Left lung (tissue), 4 donors: ENCODE measurements at regions not wholly inside any gene's neighbourhood (a gene's known extent, or its start where the extent isn't known, plus 50 kb on each side); places are given as distances from the start of the nearest gene placed in this dataset.

ENCODE experiments used
- ATAC-seq: fragments of 200-7000 bp; cut with Tn5 transposase; one replicate; pipeline ENCODE4 v1.9.1; 2020; ENCODE audit warnings: moderate library complexity
- DNase-seq, 4 donors: peaks; one replicate each; pipeline ENCODE4 v3.0.0-alpha.2; 2013 to 2020
- H3K27ac ChIP-seq, 2 donors: fragments of 200-600 bp; sonication (generic) in 1 of 2; one replicate each; pipeline versions ENCODE4 v1.5.0 to v1.8.0; 2020 to 2021
- H3K27me3 ChIP-seq, 2 donors: fragments of 200-600 bp; sonication (generic) in 1 of 2; one replicate each; pipeline versions ENCODE4 v1.5.0 to v1.8.0; 2020 to 2021
- H3K36me3 ChIP-seq, 2 donors: fragments of 200-600 bp; sonication (generic) in 1 of 2; one replicate each; pipeline versions ENCODE4 v1.5.0 to v1.8.0; 2020 to 2021
- H3K4me1 ChIP-seq, 2 donors: fragments of 200-600 bp; one replicate each; pipeline ENCODE4 v1.8.0; 2021
- H3K4me3 ChIP-seq, 2 donors: fragments of 200-600 bp; sonication (generic) in 1 of 2; one replicate each; pipeline versions ENCODE4 v1.5.0 to v1.8.0; 2020 to 2021; ENCODE audit warnings: mild to moderate bottlenecking in 1 of 2
- H3K9me3 ChIP-seq, 2 donors: fragments of 200-600 bp; sonication (generic) in 1 of 2; one replicate each; pipeline versions ENCODE4 v1.5.0 to v1.8.0; 2020 to 2021
- intact Hi-C, 2 donors: fragments of 100-400 bp; cut with DNase I; formaldehyde crosslinking; loops; one replicate each; pipeline versions ENCODE4 v1.11.2 to v1.14.2; 2022
- TF ChIP-seq, protein P1 (sequence below), 2 donors: fragments of 200-600 bp; sonication (generic) in 1 of 2; IDR thresholded peaks; one replicate each; pipeline versions ENCODE4 v1.5.0 to v1.8.0; 2021; ENCODE audit warnings: antibody characterized with exemption in 2 of 2
- donor health status: DM: no; HTN: yes; CAD: no.
- donor health status: DM: no; HTN: no; CAD: no.

DNA sequence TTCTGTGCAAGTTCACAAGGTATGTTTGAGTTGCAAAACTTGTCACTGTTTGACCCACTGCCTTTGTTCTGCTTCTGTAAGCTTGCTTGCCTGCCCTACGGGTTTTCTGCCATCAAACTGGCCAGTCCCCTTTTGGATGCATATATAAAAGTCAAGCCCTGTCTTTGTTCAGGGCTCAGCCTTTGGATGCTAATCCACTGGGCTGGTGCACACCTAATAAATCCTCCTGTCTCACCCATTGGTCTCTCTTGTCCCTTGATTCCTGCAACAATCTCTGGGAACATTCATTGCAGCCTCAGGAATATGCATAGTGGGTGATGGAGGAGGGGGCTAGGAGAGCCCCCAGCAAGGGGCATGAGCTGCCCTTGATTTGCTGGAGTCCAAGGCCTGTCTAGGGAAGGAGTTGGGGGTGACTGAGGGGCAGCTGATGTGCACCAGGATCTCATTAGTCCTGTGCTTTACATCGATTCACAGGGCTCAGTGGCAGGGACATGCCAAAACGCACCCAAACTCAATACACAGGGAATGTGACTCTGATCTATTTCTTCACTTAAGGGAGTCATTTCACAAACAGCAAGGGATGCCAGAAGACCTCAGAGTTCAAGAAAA lies 225.4 kb upstream of the NLRP1 start:
- no peaks in the 10 kb centered on the region for H3K4me1 ChIP-seq
- peaks cover 0 to 17% of the 10 kb centered on the region in 2 donors for H3K27me3 ChIP-seq
- intact Hi-C loops = no loop called here
- H3K9me3 ChIP-seq = peaks cover 0 to 44% of the 10 kb centered on the region in 2 donors
- no peaks in the 10 kb centered on the region for H3K36me3 ChIP-seq
- DNase-seq (no peak), ATAC-seq (no peak)
- no peak overlapping the region for H3K27ac ChIP-seq
- H3K4me3 ChIP-seq = no peak overlapping the region
- TF ChIP-seq, protein P1, sequence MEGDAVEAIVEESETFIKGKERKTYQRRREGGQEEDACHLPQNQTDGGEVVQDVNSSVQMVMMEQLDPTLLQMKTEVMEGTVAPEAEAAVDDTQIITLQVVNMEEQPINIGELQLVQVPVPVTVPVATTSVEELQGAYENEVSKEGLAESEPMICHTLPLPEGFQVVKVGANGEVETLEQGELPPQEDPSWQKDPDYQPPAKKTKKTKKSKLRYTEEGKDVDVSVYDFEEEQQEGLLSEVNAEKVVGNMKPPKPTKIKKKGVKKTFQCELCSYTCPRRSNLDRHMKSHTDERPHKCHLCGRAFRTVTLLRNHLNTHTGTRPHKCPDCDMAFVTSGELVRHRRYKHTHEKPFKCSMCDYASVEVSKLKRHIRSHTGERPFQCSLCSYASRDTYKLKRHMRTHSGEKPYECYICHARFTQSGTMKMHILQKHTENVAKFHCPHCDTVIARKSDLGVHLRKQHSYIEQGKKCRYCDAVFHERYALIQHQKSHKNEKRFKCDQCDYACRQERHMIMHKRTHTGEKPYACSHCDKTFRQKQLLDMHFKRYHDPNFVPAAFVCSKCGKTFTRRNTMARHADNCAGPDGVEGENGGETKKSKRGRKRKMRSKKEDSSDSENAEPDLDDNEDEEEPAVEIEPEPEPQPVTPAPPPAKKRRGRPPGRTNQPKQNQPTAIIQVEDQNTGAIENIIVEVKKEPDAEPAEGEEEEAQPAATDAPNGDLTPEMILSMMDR (IDR thresholded peaks at IDR 0.05) = no peak

DNA sequence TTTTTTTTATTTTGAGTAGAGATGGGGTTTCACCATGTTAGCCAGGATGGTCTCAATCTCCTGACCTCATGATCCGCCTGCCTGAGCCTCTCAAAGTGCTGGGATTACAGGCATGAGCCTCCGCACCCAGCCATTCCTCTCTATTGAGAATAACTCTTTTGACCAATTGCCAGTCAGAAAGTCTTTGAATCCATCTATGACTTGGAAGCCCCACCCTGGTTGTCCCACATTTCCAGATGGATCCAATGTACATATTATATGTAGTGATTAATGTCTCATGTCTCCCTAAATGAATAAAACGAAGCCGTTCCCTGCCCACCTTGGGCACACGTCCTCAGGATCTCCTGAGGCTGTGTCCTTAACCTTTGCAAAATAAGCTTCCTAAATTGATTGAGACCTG lies 228.3 kb upstream of the NLRP1 start:
- intact Hi-C loops = no loop called here
- Histone ChIP-seq H3K4me3 (no peak overlapping the region), H3K36me3 (no peaks in the 10 kb centered on the region), H3K9me3 (peaks cover 0 to 44% of the 10 kb centered on the region in 2 donors), H3K27me3 (peaks cover 0 to 42% of the 10 kb centered on the region in 2 donors), H3K27ac (no peak overlapping the region), H3K4me1 (no peaks in the 10 kb centered on the region)
- ATAC-seq = no peak
- DNase-seq = no peak
- TF ChIP-seq, protein P1 (IDR thresholded peaks at IDR 0.05) = no peak

DNA sequence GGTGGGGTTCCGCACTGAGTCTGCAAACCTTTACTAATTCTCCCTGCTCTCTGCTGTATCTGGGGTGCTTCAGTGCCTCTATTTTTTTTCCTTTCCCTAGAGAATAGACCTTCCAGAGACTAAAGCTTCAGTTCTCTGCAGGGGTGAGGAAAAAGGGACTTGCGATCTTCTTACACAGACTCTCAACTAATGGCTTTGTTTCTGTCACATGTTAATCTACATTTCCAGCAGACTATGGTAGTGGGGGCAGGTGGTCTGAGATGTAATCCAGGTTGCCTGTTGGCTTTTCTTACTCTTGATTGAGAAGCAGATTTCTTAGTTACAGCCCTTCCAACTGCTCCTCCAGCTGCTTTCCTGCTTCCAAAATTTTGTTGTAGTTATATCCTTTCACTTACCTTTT lies 229.0 kb upstream of the NLRP1 start:
- DNase-seq (no peak), ATAC-seq (no peak)
- H3K4me3 ChIP-seq = no peak overlapping the region
- TF ChIP-seq, protein P1 (IDR thresholded peaks at IDR 0.05) = no peak
- no peaks in the 10 kb centered on the region for H3K4me1 ChIP-seq
- no peak overlapping the region for H3K27ac ChIP-seq
- intact Hi-C loops = no loop called here
- H3K9me3 ChIP-seq = peaks cover 0 to 38% of the 10 kb centered on the region in 2 donors
- H3K27me3 ChIP-seq = peaks cover 0 to 41% of the 10 kb centered on the region in 2 donors
- H3K36me3 ChIP-seq = no peaks in the 10 kb centered on the region

DNA sequence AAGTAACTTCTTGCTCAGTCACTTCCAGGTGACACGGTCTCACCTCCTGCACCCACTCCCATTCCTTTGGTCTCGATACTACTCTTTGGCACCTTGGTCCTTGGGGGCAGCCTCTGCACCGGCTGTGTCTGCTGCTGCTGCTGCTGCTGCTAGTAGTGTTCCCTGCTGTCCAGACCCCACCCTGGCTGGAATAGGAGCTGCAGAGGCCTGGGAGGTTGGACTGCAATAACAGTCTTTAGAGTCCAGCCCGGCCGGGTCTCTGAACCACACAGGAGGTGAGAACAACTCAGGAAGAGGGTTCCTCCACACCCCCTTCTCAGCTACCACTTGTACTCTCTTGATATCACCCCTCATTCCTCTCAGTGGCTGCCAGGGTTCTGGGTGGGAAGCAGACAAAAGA lies 231.1 kb upstream of the NLRP1 start:
- Histone ChIP-seq H3K27me3 (peaks cover 0 to 43% of the 10 kb centered on the region in 2 donors), H3K9me3 (peaks cover 0 to 18% of the 10 kb centered on the region in 2 donors), H3K36me3 (no peaks in the 10 kb centered on the region), H3K27ac (no peak overlapping the region), H3K4me1 (no peaks in the 10 kb centered on the region), H3K4me3 (no peak overlapping the region)
- no peak for DNase-seq
- no peak for ATAC-seq
- intact Hi-C loops = no loop called here
- TF ChIP-seq, protein P1 (IDR thresholded peaks at IDR 0.05) = no peak

DNA sequence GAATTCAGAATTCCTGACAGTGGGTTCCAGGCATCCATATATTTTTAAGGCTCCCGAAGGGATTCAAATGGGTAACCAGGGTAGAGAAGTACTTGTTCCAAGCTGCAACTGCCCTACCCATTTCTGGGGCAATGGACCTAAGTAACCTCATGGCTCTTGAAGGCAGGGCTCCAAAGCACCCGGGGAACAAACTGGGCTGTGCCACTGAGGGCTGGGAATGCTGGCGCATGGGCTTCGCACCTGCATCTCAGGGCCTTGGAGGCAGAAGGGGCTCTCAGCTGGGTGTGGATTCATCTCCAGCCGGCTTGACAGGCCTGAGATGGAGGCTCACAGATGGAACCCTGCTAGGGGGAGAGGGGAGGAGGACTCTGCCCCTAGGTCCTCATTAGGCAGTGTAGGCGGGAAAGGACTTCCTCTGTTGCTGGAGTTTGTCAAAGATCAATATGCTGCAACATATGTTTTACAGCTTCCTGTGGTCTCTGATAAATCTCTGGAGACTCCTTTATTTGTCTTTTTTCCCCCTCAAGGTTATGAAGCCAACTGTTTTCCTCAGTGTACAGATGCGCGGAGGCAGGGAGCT lies 232.3 kb upstream of the NLRP1 start:
- H3K36me3 ChIP-seq = no peaks in the 10 kb centered on the region
- ATAC-seq (no peak), DNase-seq (no peak)
- intact Hi-C loops = no loop called here
- TF ChIP-seq, protein P1 (IDR thresholded peaks at IDR 0.05) = no peak
- peaks cover 0 to 46% of the 10 kb centered on the region in 2 donors for H3K27me3 ChIP-seq
- no peak overlapping the region for H3K4me3 ChIP-seq
- peaks cover 0 to 6% of the 10 kb centered on the region in 2 donors for H3K9me3 ChIP-seq
- H3K4me1 ChIP-seq = no peaks in the 10 kb centered on the region
- H3K27ac ChIP-seq = no peak overlapping the region
